Transverse colon (tissue), 4 donors: ENCODE measurements at regions not wholly inside any gene's neighbourhood (a gene's known extent, or its start where the extent isn't known, plus 50 kb on each side); places are given as distances from the start of the nearest gene placed in this dataset.

Experiments used
- DNase-seq: peaks from one replicate; pipeline ENCODE4 v3.0.0-alpha.2; 2019
- H3K27ac ChIP-seq, 4 donors: fragments of 200-600 bp; sonication (generic); 2 replicates each; pipeline ENCODE4 v1.5.1; 2016 to 2018; ENCODE audit warnings: inconsistent platforms in 4 of 4
- H3K27me3 ChIP-seq: fragments of 200-600 bp; sonication (generic); 2 replicates; pipeline ENCODE4 v1.5.1; 2017; ENCODE audit warnings: inconsistent platforms
- H3K36me3 ChIP-seq, 4 donors: fragments of 200-600 bp; sonication (generic); 2 replicates each; pipeline ENCODE4 v1.5.1; 2017 to 2019; ENCODE audit warnings: inconsistent platforms in 4 of 4
- H3K4me1 ChIP-seq, 4 donors: fragments of 200-600 bp; sonication (generic); 2 replicates each; pipeline ENCODE4 v1.5.1; 2017 to 2020; ENCODE audit warnings: inconsistent platforms in 4 of 4
- H3K4me3 ChIP-seq, 4 donors: fragments of 200-600 bp; sonication (generic); 1 replicate in 1 of 4; 2 replicates in 3 of 4; pipeline versions ENCODE4 v1.5.1 to v1.6.1; 2017 to 2019; ENCODE audit warnings: inconsistent platforms in 4 of 4
- H3K9me3 ChIP-seq, 2 donors: fragments of 200-600 bp; sonication (generic); 2 replicates each; pipeline ENCODE4 v1.5.1; 2017 to 2019; ENCODE audit warnings: inconsistent platforms in 2 of 2
- CTCF ChIP-seq, 5 experiments: fragments of 200-600 bp in 3 of 5; fragments of 450-650 bp in 2 of 5; sonication (generic) in 3 of 5; IDR thresholded peaks; 1 replicate in 2 of 5; 2 replicates in 3 of 5; pipeline ENCODE4 v1.5.1; 2016 to 2017; ENCODE audit warnings: antibody characterized with exemption in 5 of 5, inconsistent platforms in 3 of 5, mild to moderate bottlenecking in 2 of 5, moderate library complexity in 1 of 5
- EP300 ChIP-seq: sonication (generic); formaldehyde crosslinking; IDR thresholded peaks from one replicate; pipeline ENCODE4 v1.6.1; 2017; ENCODE audit warnings: antibody characterized with exemption, low read depth
- POLR2A ChIP-seq: fragments of 450-650 bp; IDR thresholded peaks from one replicate; pipeline ENCODE4 v1.6.1; 2016; ENCODE audit warnings: antibody characterized with exemption, mild to moderate bottlenecking, moderate library complexity
- POLR2AphosphoS5 ChIP-seq, 3 donors: sonication (generic); formaldehyde crosslinking; IDR thresholded peaks; one replicate each; pipeline ENCODE4 v1.6.1; 2016; ENCODE audit warnings: antibody characterized with exemption in 3 of 3
- WGBS, 2 donors: methylation state at CpG; one replicate each; pipeline ENCODE4 v1.1.5; 2018; ENCODE audit warnings: low coverage in 1 of 2; 5-methylcytosine and 5-hydroxymethylcytosine counted together
- in situ Hi-C, 4 donors: fragments of 200-750 bp; cut with MboI; loops; one replicate each; pipeline versions ENCODE4 v1.15.0 to v1.15.1; 2017; ENCODE audit warnings: low sequenced_read_pairs in 3 of 4, low pct_ligation_motif_present in 1 of 4, low pct_unique_long_range_greater_than_20kb in 1 of 4
- intact Hi-C: fragments of 100-400 bp; cut with DNase I; formaldehyde crosslinking; loops from one replicate; pipeline ENCODE4 v1.15.1; 2023; ENCODE audit warnings: low total_unique reads

- H3K27me3 ChIP-seq = no peaks in the 10 kb centered on the region
- no peaks in the 10 kb centered on the region for H3K9me3 ChIP-seq
- in situ Hi-C loops (no loop called here), intact Hi-C loops (no loop called here)
- no peaks in the 10 kb centered on the region for H3K4me1 ChIP-seq
- DNase-seq = no peak
- 62% methylated on average over 2 of the region's 2 CpGs; no CpG with 5 or more reads in 1 of the 2 donors for WGBS, 2 donors
- no peaks in the 10 kb centered on the region for H3K36me3 ChIP-seq
- no peak overlapping the region for H3K27ac ChIP-seq
- no peak overlapping the region for H3K4me3 ChIP-seq
- TF ChIP-seq EP300 = no peak
- TF ChIP-seq POLR2AphosphoS5 (IDR thresholded peaks at IDR 0.05) = no peak
- TF ChIP-seq CTCF (IDR thresholded peaks at IDR 0.05) = no peak
- no peak for TF ChIP-seq POLR2A
These were observed 76.2 kb upstream of the ADGRG2 start for GRCh38 chrX:19198473-19198872.

- no peak for TF ChIP-seq EP300
- TF ChIP-seq POLR2A = no peak
- TF ChIP-seq POLR2AphosphoS5 (IDR thresholded peaks at IDR 0.05) = no peak
- no peak for TF ChIP-seq CTCF (IDR thresholded peaks at IDR 0.05)
- Histone ChIP-seq H3K4me3 (no peak overlapping the region), H3K27me3 (no peaks in the 10 kb centered on the region), H3K4me1 (no peaks in the 10 kb centered on the region), H3K9me3 (no peaks in the 10 kb centered on the region), H3K27ac (no peak overlapping the region), H3K36me3 (no peaks in the 10 kb centered on the region)
- WGBS, 2 donors = 17 to 20% methylated on average over 1 of the region's 1 CpG
- DNase-seq = no peak
- in situ Hi-C loops = no loop called here
- intact Hi-C loops = no loop called here
These were observed 79.9 kb upstream of the ADGRG2 start for GRCh38 chrX:19202171-19202570.

- in situ Hi-C loops (no loop called here), intact Hi-C loops (no loop called here)
- Histone ChIP-seq H3K9me3 (no peaks in the 10 kb centered on the region), H3K27ac (no peak overlapping the region), H3K36me3 (no peaks in the 10 kb centered on the region), H3K4me3 (no peak overlapping the region), H3K27me3 (no peaks in the 10 kb centered on the region), H3K4me1 (no peaks in the 10 kb centered on the region)
- no peak for TF ChIP-seq POLR2A
- TF ChIP-seq POLR2AphosphoS5 (IDR thresholded peaks at IDR 0.05) = no peak
- no peak for TF ChIP-seq CTCF (IDR thresholded peaks at IDR 0.05)
- no peak for TF ChIP-seq EP300
- no peak for DNase-seq
- 90 to 91% methylated on average over 2 to 6 of the region's 6 CpGs for WGBS, 2 donors
These were observed 82.4 kb upstream of the ADGRG2 start for GRCh38 chrX:19204636-19205035.

GRCh38 chrX:19212037-19212436 lies 89.8 kb upstream of the ADGRG2 start:
- Histone ChIP-seq H3K36me3 (no peaks in the 10 kb centered on the region), H3K9me3 (no peaks in the 10 kb centered on the region), H3K27me3 (no peaks in the 10 kb centered on the region), H3K4me3 (no peak overlapping the region), H3K27ac (no peak overlapping the region), H3K4me1 (no peaks in the 10 kb centered on the region)
- no peak for DNase-seq
- intact Hi-C loops (no loop called here), in situ Hi-C loops (no loop called here)
- TF ChIP-seq CTCF (IDR thresholded peaks at IDR 0.05) (no peak), EP300 (no peak), POLR2A (no peak), POLR2AphosphoS5 (IDR thresholded peaks at IDR 0.05) (no peak)
